RWPE2 (cell line): ENCODE measurements at regions not wholly inside any gene's neighbourhood (a gene's known extent, or its start where the extent isn't known, plus 50 kb on each side); places are given as distances from the start of the nearest gene placed in this dataset.
A peak's percentile ranks its signal among the peaks of the same experiment; 100 is the strongest.

Experiments used
- ATAC-seq: fragments of 200-7000 bp; cut with Tn5 transposase; 3 replicates; pipeline ENCODE4 v1.9.1; 2021; ENCODE audit warnings: low read depth
- DNase-seq: peaks from one replicate; pipeline ENCODE4 v3.0.0-alpha.2; 2020; ENCODE audit warnings: low spot score
- H3K27ac ChIP-seq: fragments of 450-650 bp; 2 replicates; pipeline ENCODE4 v1.5.1; 2017; ENCODE audit warnings: mild to moderate bottlenecking; ENCODE audit not compliant: poor library complexity, severe bottlenecking
- H3K27me3 ChIP-seq: fragments of 250-450 bp; sonication (Bioruptor Pico); 2 replicates; pipeline ENCODE4 v1.5.1; 2021; ENCODE audit warnings: mild to moderate bottlenecking, moderate library complexity; ENCODE audit not compliant: insufficient read depth, poor library complexity, severe bottlenecking
- H3K36me3 ChIP-seq: fragments of 250-450 bp; sonication (Bioruptor Pico); 2 replicates; pipeline ENCODE4 v1.5.1; 2020; ENCODE audit warnings: low read depth, mild to moderate bottlenecking, moderate library complexity
- H3K4me1 ChIP-seq: fragments of 250-450 bp; sonication (Bioruptor Pico); 2 replicates; pipeline ENCODE4 v1.5.1; 2021; ENCODE audit warnings: mild to moderate bottlenecking, moderate library complexity; ENCODE audit not compliant: insufficient read depth, poor library complexity, severe bottlenecking
- H3K4me3 ChIP-seq: fragments of 250-450 bp; sonication (Bioruptor Pico); 2 replicates; pipeline ENCODE4 v1.5.1; 2021; ENCODE audit warnings: mild to moderate bottlenecking, moderate library complexity; ENCODE audit not compliant: severe bottlenecking
- H3K9me3 ChIP-seq: fragments of 250-450 bp; sonication (Bioruptor Pico); 2 replicates; pipeline ENCODE4 v1.5.1; 2021; ENCODE audit warnings: mild to moderate bottlenecking, moderate library complexity; ENCODE audit not compliant: severe bottlenecking
- TF ChIP-seq, protein P1 (sequence below): fragments of 450-650 bp; IDR thresholded peaks from one replicate; pipeline ENCODE4 v1.5.1; 2017; ENCODE audit warnings: mild to moderate bottlenecking, moderate library complexity; ENCODE audit not compliant: poor library complexity, severe bottlenecking

DNA sequence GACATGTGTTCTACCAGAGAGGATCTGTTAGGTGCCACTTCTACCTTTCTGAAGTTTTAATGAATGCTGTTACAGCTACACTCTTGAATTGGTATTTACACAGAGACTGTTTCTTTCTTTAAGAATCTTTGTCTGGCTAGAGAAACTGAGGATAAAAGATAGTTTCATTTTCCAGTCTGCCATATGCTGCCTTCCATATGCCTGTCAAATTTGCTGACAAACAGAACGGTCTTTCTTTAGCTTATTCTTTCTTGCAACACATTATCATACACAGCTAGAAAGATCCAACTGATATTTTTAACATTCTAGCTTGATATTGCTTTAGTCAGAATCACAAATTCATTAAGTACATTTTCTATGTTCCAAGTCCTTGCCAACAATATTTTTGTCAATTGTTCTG, 409.8 kb upstream of the CELF4 start:
- H3K9me3 ChIP-seq = no peaks in the 10 kb centered on the region
- H3K4me1 ChIP-seq = no peaks in the 10 kb centered on the region
- DNase-seq = no peak
- no peak overlapping the region for H3K27ac ChIP-seq
- no peak for ATAC-seq
- H3K4me3 ChIP-seq = no peak overlapping the region
- TF ChIP-seq, protein P1, sequence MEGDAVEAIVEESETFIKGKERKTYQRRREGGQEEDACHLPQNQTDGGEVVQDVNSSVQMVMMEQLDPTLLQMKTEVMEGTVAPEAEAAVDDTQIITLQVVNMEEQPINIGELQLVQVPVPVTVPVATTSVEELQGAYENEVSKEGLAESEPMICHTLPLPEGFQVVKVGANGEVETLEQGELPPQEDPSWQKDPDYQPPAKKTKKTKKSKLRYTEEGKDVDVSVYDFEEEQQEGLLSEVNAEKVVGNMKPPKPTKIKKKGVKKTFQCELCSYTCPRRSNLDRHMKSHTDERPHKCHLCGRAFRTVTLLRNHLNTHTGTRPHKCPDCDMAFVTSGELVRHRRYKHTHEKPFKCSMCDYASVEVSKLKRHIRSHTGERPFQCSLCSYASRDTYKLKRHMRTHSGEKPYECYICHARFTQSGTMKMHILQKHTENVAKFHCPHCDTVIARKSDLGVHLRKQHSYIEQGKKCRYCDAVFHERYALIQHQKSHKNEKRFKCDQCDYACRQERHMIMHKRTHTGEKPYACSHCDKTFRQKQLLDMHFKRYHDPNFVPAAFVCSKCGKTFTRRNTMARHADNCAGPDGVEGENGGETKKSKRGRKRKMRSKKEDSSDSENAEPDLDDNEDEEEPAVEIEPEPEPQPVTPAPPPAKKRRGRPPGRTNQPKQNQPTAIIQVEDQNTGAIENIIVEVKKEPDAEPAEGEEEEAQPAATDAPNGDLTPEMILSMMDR = no peak
- no peaks in the 10 kb centered on the region for H3K36me3 ChIP-seq
- H3K27me3 ChIP-seq = no peaks in the 10 kb centered on the region

DNA sequence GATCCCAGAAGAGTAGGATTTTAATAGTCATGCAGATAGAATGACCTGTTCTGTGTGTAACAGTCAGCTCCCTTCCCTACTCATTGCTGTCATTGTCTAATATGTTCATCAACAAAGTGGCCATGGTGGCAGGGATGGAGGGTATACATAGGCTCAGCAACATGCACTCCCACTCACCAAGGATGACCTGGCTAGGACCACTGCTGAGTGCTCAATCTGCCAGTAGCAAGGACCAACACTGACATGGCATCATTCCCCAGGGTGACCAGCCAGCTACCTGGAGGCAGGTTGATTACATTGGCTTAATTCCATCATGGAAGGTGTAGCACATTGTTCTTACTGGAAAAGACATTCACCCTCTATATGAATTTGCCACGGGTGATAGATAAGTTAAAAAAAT, 401.7 kb upstream of the CELF4 start:
- Histone ChIP-seq H3K4me1 (no peaks in the 10 kb centered on the region), H3K36me3 (no peaks in the 10 kb centered on the region), H3K4me3 (no peak overlapping the region), H3K27ac (no peak overlapping the region), H3K27me3 (no peaks in the 10 kb centered on the region), H3K9me3 (no peaks in the 10 kb centered on the region)
- TF ChIP-seq, protein P1 = no peak
- no peak for DNase-seq
- ATAC-seq = no peak

DNA sequence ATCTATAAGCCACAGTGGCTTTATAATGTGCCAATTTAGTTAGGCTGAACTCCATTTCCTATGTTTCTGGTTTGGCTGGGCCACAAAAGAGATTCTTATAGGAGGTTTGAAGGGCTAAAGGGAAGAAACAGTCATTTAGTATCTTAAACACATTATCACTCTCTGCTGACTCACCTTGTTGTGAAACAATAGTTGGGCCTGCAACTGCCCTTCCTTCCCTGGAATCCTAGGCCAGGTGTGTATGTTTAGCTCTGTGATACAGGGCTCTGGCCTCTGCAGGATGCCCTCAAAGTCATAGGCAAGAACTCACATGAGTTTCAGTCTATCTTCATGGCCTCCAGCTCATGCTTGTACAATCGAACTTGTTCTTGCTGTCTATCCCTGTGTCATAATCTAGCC, 400.0 kb upstream of the CELF4 start:
- no peak overlapping the region for H3K27ac ChIP-seq
- H3K4me1 ChIP-seq = no peaks in the 10 kb centered on the region
- TF ChIP-seq, protein P1 = no peak
- no peak overlapping the region for H3K4me3 ChIP-seq
- H3K36me3 ChIP-seq = no peaks in the 10 kb centered on the region
- ATAC-seq = peak; percentile 27; the same call in 1 of the 3 replicates
- H3K9me3 ChIP-seq = no peaks in the 10 kb centered on the region
- H3K27me3 ChIP-seq = no peaks in the 10 kb centered on the region
- DNase-seq = no peak

DNA sequence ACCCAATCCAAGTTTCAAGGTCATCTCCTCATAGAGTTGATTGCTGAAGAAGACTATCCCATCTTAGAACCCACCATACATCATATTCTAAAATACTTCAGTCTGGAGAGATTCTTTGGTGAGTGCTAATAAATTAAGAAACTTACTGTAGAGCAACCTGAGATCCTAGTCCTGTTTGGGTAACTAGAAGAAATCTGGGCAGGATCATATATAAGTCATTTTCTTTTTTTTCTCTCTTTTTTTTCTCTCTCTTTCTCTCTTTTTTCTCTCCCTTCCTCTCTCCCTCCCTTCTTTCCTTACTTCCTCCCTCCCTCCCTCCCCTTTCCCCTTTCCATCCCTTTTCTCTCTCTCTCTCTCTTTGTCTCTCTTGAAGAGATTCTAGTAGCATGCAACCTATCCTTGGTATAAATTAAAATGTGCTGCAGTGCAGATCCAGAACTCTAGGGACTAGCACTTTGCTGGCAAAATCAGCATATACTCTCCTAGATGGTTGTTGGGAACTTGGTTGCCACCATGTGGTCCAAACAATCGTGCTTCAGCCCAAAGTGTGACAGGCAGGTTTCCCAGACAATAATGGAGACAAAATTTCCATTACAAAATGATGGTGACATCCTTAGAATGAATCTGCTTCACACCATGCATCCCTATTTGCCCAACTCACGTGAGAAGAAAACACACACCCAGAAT, 399.4 kb upstream of the CELF4 start:
- H3K36me3 ChIP-seq = no peaks in the 10 kb centered on the region
- TF ChIP-seq, protein P1 = no peak
- H3K27me3 ChIP-seq = no peaks in the 10 kb centered on the region
- H3K4me3 ChIP-seq = no peak overlapping the region
- no peak for DNase-seq
- no peaks in the 10 kb centered on the region for H3K4me1 ChIP-seq
- no peak for ATAC-seq
- H3K27ac ChIP-seq = no peak overlapping the region
- H3K9me3 ChIP-seq = no peaks in the 10 kb centered on the region

DNA sequence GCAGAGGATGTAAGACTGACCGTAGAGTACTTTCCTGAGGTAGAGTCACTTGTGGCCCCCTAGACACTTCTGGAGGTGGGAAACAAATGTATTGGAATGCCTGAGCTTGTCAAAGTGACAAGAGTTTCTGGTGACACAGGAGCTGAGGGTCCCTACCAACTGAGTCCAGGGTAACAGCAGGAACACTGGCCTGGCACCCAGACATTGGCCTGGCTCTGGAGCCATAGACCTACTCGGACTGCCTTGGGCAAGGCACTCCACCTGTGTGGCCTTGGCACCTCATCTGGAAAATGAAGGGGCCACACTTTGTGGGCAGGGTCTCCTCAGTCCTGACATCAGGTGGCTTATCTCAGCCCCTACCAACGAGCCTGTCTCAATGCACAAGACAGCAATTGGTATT, 398.2 kb upstream of the CELF4 start:
- H3K36me3 ChIP-seq = no peaks in the 10 kb centered on the region
- H3K4me3 ChIP-seq = no peak overlapping the region
- no peak for ATAC-seq
- no peaks in the 10 kb centered on the region for H3K27me3 ChIP-seq
- no peak for DNase-seq
- TF ChIP-seq, protein P1 = no peak
- no peak overlapping the region for H3K27ac ChIP-seq
- H3K9me3 ChIP-seq = no peaks in the 10 kb centered on the region
- H3K4me1 ChIP-seq = no peaks in the 10 kb centered on the region
